ENCODE measurements at regions not wholly inside any gene's neighbourhood (a gene's known extent, or its start where the extent isn't known, plus 50 kb on each side); places are given as distances from the start of the nearest gene placed in this dataset.

- no peak for DNase-seq (ENCODE audit: low spot score)
- TF ChIP-seq, protein P1, sequence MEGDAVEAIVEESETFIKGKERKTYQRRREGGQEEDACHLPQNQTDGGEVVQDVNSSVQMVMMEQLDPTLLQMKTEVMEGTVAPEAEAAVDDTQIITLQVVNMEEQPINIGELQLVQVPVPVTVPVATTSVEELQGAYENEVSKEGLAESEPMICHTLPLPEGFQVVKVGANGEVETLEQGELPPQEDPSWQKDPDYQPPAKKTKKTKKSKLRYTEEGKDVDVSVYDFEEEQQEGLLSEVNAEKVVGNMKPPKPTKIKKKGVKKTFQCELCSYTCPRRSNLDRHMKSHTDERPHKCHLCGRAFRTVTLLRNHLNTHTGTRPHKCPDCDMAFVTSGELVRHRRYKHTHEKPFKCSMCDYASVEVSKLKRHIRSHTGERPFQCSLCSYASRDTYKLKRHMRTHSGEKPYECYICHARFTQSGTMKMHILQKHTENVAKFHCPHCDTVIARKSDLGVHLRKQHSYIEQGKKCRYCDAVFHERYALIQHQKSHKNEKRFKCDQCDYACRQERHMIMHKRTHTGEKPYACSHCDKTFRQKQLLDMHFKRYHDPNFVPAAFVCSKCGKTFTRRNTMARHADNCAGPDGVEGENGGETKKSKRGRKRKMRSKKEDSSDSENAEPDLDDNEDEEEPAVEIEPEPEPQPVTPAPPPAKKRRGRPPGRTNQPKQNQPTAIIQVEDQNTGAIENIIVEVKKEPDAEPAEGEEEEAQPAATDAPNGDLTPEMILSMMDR (IDR thresholded peaks at IDR 0.05; ENCODE audit: extremely low read depth, missing control alignments): no peak
Measured at GRCh38 chr3:28134792-28135375, 106.5 kb upstream of the CMC1 start.

DNA sequence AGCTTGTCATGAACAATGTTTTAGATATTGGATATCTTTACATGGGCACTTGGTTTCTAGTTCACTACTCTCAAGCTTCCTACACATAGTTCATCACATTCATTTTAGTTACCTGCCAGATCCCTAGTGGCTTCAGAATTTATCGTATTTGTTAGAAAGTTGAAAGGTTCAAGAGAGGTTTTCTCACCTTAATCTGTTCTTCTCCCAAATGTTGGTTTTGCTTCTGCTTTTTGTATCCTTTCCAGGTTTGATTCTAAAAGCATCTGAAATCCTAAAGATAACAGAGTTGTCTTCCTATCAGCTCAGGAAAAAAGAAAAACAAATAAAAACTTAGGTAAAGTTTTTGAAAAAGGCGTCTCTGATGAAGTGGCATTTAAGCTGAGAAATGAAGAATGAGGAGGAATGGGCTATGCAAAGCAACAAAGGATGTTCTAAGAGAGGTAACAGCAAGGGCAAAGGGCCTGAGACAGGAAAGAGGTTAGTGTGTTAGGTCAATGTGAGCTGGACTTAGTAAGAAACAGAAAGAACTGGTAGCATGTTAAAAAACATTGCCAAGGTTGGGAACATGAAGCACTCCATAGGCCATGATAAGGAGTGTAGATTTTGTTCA, 104.7 kb upstream of the CMC1 start:
- TF ChIP-seq, protein P1 (IDR thresholded peaks at IDR 0.05; ENCODE audit: extremely low read depth, missing control alignments): no peak
- no peak for DNase-seq (ENCODE audit: low spot score)

GRCh38 chr3:28138043-28138610, 103.3 kb upstream of the CMC1 start:
- TF ChIP-seq, protein P1 (IDR thresholded peaks at IDR 0.05; ENCODE audit: extremely low read depth, missing control alignments): no peak
- DNase-seq (ENCODE audit: low spot score): no peak

DNA sequence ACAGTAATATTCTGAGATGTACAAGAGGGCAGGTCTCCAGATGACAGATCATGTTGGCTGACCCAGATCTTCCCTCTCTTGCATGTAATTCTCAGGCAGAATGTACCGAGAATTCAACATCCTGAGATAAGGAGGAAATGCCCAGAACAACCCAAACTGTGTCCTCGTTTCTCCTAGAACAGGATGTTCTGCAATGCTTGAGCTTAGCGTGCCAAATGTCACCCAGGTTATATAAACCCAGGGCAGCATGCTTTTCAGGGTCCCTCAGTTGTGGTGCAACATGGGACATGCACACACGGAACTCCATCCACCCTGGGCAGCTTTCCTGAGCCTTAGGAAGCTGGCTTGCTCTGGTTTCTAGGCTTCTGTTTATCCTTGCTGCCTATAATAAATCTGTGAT, 102.1 kb upstream of the CMC1 start:
- TF ChIP-seq, protein P1 (IDR thresholded peaks at IDR 0.05; ENCODE audit: extremely low read depth, missing control alignments): no peak
- DNase-seq (ENCODE audit: low spot score): no peak

GRCh38 chr3:28139967-28140634, 101.3 kb upstream of the CMC1 start:
- no peak for DNase-seq (ENCODE audit: low spot score)
- TF ChIP-seq, protein P1 (IDR thresholded peaks at IDR 0.05; ENCODE audit: extremely low read depth, missing control alignments): no peak

GRCh38 chr3:28140664-28141063, 100.8 kb upstream of the CMC1 start:
- DNase-seq (ENCODE audit: low spot score): no peak
- TF ChIP-seq, protein P1 (IDR thresholded peaks at IDR 0.05; ENCODE audit: extremely low read depth, missing control alignments): no peak

GRCh38 chr3:28149960-28150359, 91.5 kb upstream of the CMC1 start:
- DNase-seq (ENCODE audit: low spot score): no peak

More at GRCh38 chr3:28149960-28150359, 91.5 kb upstream of the CMC1 start:
- TF ChIP-seq, protein P1 (IDR thresholded peaks at IDR 0.05; ENCODE audit: extremely low read depth, missing control alignments): no peak
